ENCODE measurements at regions not wholly inside any gene's neighbourhood (a gene's known extent, or its start where the extent isn't known, plus 50 kb on each side); places are given as distances from the start of the nearest gene placed in this dataset.
"Not testable (repeated sequence)": the region's sequence is repeated elsewhere in the genome, so short reads cannot be mapped to it uniquely, and the experiment has no call there.

DNA sequence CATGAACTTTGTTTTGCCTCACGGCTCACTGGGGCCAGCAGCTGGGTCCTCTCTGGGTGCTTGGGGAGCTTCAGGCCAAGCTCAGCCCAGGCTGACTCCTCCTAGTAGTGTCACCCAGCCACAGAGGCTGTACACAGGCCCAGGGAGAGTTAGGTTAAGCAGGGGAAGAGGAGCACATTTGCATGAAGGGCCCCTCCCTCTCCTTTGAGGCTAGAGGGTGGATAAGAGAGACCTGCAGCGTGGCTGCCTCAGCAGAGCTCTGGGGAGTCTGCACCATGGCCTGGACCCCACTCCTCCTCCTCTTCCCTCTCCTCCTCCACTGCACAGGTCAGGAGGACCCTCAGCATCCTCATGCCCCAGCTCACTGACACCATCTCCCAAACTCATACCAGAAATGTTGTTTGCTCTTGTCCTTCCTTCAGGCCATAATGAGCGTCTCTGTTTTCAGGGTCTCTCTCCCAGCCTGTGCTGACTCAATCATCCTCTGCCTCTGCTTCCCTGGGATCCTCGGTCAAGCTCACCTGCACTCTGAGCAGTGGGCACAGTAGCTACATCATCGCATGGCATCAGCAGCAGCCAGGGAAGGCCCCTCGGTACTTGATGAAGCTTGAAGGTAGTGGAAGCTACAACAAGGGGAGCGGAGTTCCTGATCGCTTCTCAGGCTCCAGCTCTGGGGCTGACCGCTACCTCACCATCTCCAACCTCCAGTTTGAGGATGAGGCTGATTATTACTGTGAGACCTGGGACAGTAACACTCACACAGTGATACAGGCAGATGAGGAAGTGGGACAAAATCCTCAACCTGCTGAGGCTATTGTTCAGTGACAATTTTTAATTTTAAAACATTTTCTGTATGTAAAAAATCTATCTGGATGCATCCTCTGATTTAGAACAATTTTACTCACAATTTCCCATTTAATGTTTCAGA, 82.4 kb upstream of the VPREB1 start:
- H3K9me2 ChIP-seq (ENCODE audit: insufficient read depth, low read length) = no peaks in the 10 kb centered on the region
- H2AFZ ChIP-seq (ENCODE audit: low read depth, low read length) = no peak overlapping the region
- no peaks in the 10 kb centered on the region for H3F3A ChIP-seq (ENCODE audit: insufficient read depth, low read length, poor library complexity, severe bottlenecking)
- H3K4me3 ChIP-seq (ENCODE audit: low read length) = no peak overlapping the region
- H3K79me2 ChIP-seq (replicated peaks; ENCODE audit: insufficient read depth, low read length) = no peaks in the 10 kb centered on the region
- H3K27ac ChIP-seq (ENCODE audit: low read length) = no peak overlapping the region
- H3K4me2 ChIP-seq (ENCODE audit: low read length) = no peak overlapping the region
- no peak overlapping the region for H3K9ac ChIP-seq (ENCODE audit: low read length)
- H3K36me3 ChIP-seq (ENCODE audit: insufficient read depth, low read length) = no peaks in the 10 kb centered on the region
- no peaks in the 10 kb centered on the region for H3K9me3 ChIP-seq (ENCODE audit: low read length)
- H3K27me3 ChIP-seq (ENCODE audit: insufficient read depth, low read depth, low read length) = peaks cover 24% of the 10 kb centered on the region
- no peaks in the 10 kb centered on the region for H4K20me1 ChIP-seq (ENCODE audit: insufficient read depth)
- TF ChIP-seq MXI1 (conservative IDR thresholded peaks at IDR 0.05; ENCODE audit: poor library complexity, severe bottlenecking) (no peak), REST (IDR thresholded peaks at IDR 0.05; ENCODE audit: borderline replicate concordance) (no peak), EP300 (conservative IDR thresholded peaks at IDR 0.05; ENCODE audit: poor library complexity, severe bottlenecking) (no peak), TAF1 (IDR thresholded peaks at IDR 0.05; ENCODE audit: low read depth) (no peak), RAD21 (conservative IDR thresholded peaks at IDR 0.05) (no peak), POLR2AphosphoS5 (IDR thresholded peaks at IDR 0.05) (no peak), EZH2 (IDR thresholded peaks at IDR 0.05; ENCODE audit: borderline replicate concordance, insufficient read depth, low read length, poor library complexity, severe bottlenecking) (no peak), SMC3 (conservative IDR thresholded peaks at IDR 0.05; ENCODE audit: poor library complexity) (no peak)
- TF ChIP-seq, protein P1, sequence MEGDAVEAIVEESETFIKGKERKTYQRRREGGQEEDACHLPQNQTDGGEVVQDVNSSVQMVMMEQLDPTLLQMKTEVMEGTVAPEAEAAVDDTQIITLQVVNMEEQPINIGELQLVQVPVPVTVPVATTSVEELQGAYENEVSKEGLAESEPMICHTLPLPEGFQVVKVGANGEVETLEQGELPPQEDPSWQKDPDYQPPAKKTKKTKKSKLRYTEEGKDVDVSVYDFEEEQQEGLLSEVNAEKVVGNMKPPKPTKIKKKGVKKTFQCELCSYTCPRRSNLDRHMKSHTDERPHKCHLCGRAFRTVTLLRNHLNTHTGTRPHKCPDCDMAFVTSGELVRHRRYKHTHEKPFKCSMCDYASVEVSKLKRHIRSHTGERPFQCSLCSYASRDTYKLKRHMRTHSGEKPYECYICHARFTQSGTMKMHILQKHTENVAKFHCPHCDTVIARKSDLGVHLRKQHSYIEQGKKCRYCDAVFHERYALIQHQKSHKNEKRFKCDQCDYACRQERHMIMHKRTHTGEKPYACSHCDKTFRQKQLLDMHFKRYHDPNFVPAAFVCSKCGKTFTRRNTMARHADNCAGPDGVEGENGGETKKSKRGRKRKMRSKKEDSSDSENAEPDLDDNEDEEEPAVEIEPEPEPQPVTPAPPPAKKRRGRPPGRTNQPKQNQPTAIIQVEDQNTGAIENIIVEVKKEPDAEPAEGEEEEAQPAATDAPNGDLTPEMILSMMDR (IDR thresholded peaks at IDR 0.05; ENCODE audit: poor library complexity, severe bottlenecking) = no peak

GRCh38 chr22:22160768-22161167, 83.8 kb upstream of the VPREB1 start:
- not testable (repeated sequence) for H3K9me3 ChIP-seq (ENCODE audit: low read length); H3K79me2 ChIP-seq (replicated peaks; ENCODE audit: insufficient read depth, low read length); H3K9ac ChIP-seq (ENCODE audit: low read length); H2AFZ ChIP-seq (ENCODE audit: low read depth, low read length); H4K20me1 ChIP-seq (ENCODE audit: insufficient read depth); H3K27ac ChIP-seq (ENCODE audit: low read length); H3K4me2 ChIP-seq (ENCODE audit: low read length); H3F3A ChIP-seq (ENCODE audit: insufficient read depth, low read length, poor library complexity, severe bottlenecking); H3K4me3 ChIP-seq (ENCODE audit: low read length); H3K36me3 ChIP-seq (ENCODE audit: insufficient read depth, low read length); H3K9me2 ChIP-seq (ENCODE audit: insufficient read depth, low read length)
- H3K27me3 ChIP-seq (ENCODE audit: insufficient read depth, low read depth, low read length) = peaks cover 21% of the 10 kb centered on the region
